Fibroblast of skin of right quadriceps (primary cell): ENCODE measurements at regions not wholly inside any gene's neighbourhood (a gene's known extent, or its start where the extent isn't known, plus 50 kb on each side); places are given as distances from the start of the nearest gene placed in this dataset.

Experiments used
- DNase-seq: peaks from one replicate; pipeline ENCODE4 v3.0.0-alpha.2; 2013

GRCh38 chr7:114857605-114858004, 64.3 kb upstream of the MDFIC start:
- peak; percentile 16 for DNase-seq

- no peak for DNase-seq
Observed at GRCh38 chr7:114859477-114859876, 62.4 kb upstream of the MDFIC start.

GRCh38 chr7:114860206-114860605, 61.7 kb upstream of the MDFIC start:
- DNase-seq = no peak

GRCh38 chr7:114862406-114862805, 59.5 kb upstream of the MDFIC start:
- no peak for DNase-seq

DNA sequence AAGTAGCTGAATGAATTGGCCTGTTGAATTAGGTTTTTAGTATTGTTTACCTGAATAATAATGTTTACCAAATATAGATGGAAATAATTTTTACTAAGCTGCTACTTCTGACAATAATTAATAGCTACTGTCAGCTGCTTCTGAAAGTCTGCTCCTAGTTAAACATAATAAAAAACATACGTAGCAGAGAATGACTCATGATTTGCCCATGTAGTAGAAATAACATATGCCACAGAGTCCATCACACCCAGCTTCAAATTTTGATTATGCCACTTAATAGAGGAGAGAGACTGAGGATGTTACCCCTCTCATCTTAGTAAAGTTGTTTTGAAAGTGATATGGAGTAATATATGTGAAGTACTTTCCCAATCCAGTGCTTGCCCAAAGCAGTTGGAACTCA, 57.6 kb upstream of the MDFIC start:
- peak; percentile 44 for DNase-seq

DNA sequence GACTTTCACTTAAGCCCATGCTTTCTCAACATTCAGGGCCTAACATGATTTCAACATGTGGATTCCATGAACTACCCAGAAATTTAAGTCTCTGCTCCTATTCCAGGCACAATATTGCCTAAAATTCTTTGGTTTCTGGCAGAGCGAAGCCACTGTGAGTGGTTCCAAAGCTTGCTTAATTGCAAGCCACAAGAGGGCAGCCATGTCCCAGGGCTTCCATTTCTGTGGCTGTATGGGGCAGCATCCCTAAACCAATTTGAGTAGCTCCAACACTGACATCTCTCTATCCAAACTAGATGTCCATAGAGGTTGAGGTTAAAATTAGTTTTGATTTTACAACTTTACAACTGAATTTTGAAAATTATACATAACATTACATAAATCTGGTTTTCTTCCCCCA, 56.3 kb upstream of the MDFIC start:
- DNase-seq = peak; percentile 66
